OCI-LY3 (cell line): ENCODE measurements at regions not wholly inside any gene's neighbourhood (a gene's known extent, or its start where the extent isn't known, plus 50 kb on each side); places are given as distances from the start of the nearest gene placed in this dataset.

Experiments used
- H2AFZ ChIP-seq: fragments of 200-600, 300-600 bp; shearing (Covaris generic); 2 replicates; pipeline ENCODE4 v1.6.0; 2014; ENCODE audit warnings: antibody characterized with exemption, low read depth, low read length
- H3K27ac ChIP-seq: fragments of 200-600, 300-600 bp; sonication (generic); 2 replicates; pipeline ENCODE4 v1.5.1; 2014; ENCODE audit warnings: mild to moderate bottlenecking, low read length, moderate library complexity, mixed read lengths
- H3K27me3 ChIP-seq: fragments of 200-600, 300-600 bp; sonication (generic); 2 replicates; pipeline ENCODE4 v1.6.1; 2014; ENCODE audit warnings: low read depth, low read length, mixed read lengths
- H3K36me3 ChIP-seq: fragments of 200-600, 300-600 bp; sonication (generic); replicated peaks from 2 replicates; pipeline ENCODE3; 2014; ENCODE audit warnings: low read depth, low read length, mixed read lengths
- H3K4me1 ChIP-seq: fragments of 300-600, 200-600 bp; sonication (generic); 2 replicates; pipeline ENCODE4 v1.6.1; 2014; ENCODE audit warnings: low read length, mixed read lengths
- H3K4me2 ChIP-seq: fragments of 200-600, 300-600 bp; sonication (generic); 2 replicates; pipeline ENCODE4 v1.6.1; 2014; ENCODE audit warnings: low read length, mixed read lengths
- H3K4me3 ChIP-seq: fragments of 300-600, 200-600 bp; sonication (generic); 2 replicates; pipeline ENCODE4 v1.5.1; 2014; ENCODE audit warnings: antibody characterized with exemption, mild to moderate bottlenecking, low read length, moderate library complexity
- H3K79me2 ChIP-seq: fragments of 300-600, 200-600 bp; shearing (Covaris generic); 2 replicates; pipeline ENCODE4 v1.6.1; 2014; ENCODE audit warnings: mild to moderate bottlenecking, low read length, mixed read lengths
- H3K9ac ChIP-seq: fragments of 300-600, 200-600 bp; shearing (Covaris generic); 2 replicates; pipeline ENCODE4 v1.6.0; 2014; ENCODE audit warnings: mild to moderate bottlenecking, low read length, moderate library complexity
- H3K9me3 ChIP-seq: fragments of 200-600, 300-600 bp; shearing (Covaris generic); 2 replicates; pipeline ENCODE4 v1.6.1; 2014; ENCODE audit warnings: low read length, mixed read lengths; ENCODE audit not compliant: insufficient read depth
- H4K20me1 ChIP-seq: fragments of 200-600, 300-600 bp; sonication (generic); 2 replicates; pipeline ENCODE4 v1.6.1; 2016; ENCODE audit warnings: low read length, mixed read lengths; ENCODE audit not compliant: insufficient read depth
- EZH2phosphoT487 ChIP-seq: fragments of 200-600 bp; shearing (Covaris generic); IDR thresholded peaks from 2 replicates; pipeline ENCODE4 v1.6.1; 2018; ENCODE audit warnings: antibody characterized with exemption, mixed run types, low read depth
- TF ChIP-seq, protein P1 (sequence below): fragments of 200-600, 300-600 bp; sonication (generic); IDR thresholded peaks from 2 replicates; pipeline ENCODE4 v1.5.1; 2014; ENCODE audit warnings: antibody characterized with exemption, low read length, low read depth

DNA sequence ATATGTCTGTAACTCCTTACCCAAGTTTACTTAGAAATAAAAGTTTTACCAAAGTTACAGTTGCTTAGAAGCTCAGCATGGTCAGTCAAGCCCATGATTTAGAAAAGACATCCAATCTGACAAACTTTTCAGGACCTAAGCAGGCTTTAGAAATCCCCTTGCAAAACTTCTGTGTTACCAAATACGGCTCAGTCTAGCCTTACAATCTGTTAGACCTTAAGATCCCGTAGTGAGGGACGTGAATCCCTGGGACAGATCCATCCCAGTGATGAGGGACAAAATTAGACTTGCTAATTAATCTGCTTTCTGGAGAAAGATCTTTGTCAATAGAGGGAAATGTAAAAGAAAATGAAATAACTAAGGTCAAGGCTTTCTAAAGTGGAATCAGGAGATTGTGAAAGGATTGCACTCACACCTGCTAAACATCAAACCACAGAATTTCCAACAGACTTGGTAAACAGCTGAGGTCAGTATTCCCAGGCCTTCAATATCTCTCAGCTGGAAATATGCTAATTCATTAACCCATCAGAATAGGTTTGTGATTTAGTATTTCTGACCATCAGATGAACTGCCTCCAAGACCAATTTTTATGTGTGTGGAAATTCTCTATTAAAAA, 375.3 kb downstream of the DUSP10 start:
- Histone ChIP-seq H2AFZ (no peak overlapping the region), H3K27me3 (no peaks in the 10 kb centered on the region), H3K4me2 (no peak overlapping the region), H3K27ac (no peak overlapping the region), H3K36me3 (no peaks in the 10 kb centered on the region), H3K9me3 (no peaks in the 10 kb centered on the region), H3K4me1 (peaks cover under 1% of the 10 kb centered on the region; the same call in 1 of the 2 replicates), H4K20me1 (no peaks in the 10 kb centered on the region), H3K79me2 (no peaks in the 10 kb centered on the region), H3K4me3 (no peak overlapping the region), H3K9ac (no peak overlapping the region)
- TF ChIP-seq EZH2phosphoT487, result no peak
- TF ChIP-seq, protein P1, sequence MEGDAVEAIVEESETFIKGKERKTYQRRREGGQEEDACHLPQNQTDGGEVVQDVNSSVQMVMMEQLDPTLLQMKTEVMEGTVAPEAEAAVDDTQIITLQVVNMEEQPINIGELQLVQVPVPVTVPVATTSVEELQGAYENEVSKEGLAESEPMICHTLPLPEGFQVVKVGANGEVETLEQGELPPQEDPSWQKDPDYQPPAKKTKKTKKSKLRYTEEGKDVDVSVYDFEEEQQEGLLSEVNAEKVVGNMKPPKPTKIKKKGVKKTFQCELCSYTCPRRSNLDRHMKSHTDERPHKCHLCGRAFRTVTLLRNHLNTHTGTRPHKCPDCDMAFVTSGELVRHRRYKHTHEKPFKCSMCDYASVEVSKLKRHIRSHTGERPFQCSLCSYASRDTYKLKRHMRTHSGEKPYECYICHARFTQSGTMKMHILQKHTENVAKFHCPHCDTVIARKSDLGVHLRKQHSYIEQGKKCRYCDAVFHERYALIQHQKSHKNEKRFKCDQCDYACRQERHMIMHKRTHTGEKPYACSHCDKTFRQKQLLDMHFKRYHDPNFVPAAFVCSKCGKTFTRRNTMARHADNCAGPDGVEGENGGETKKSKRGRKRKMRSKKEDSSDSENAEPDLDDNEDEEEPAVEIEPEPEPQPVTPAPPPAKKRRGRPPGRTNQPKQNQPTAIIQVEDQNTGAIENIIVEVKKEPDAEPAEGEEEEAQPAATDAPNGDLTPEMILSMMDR, result no peak

DNA sequence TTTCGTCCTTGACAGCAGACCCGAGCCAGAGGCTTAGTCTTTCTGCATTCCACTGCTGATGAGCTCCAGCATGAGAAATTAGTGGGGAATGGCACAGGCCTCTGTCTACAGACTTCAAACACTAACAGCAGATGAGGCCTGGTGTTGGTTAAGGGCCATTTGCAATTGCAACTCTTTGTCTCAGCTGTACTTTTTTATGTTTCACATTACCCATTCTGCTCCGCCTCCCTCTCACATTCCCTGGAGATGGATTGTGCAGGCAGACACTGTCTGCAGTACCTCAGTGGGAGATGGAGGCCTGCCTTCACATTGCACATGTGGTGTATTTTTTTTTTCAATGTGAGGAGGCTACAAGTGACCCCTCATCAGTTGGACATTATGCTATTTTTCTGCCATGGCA, 370.2 kb downstream of the DUSP10 start:
- Histone ChIP-seq H3K79me2 (no peaks in the 10 kb centered on the region), H3K4me3 (no peak overlapping the region), H3K27ac (no peak overlapping the region)

DNA sequence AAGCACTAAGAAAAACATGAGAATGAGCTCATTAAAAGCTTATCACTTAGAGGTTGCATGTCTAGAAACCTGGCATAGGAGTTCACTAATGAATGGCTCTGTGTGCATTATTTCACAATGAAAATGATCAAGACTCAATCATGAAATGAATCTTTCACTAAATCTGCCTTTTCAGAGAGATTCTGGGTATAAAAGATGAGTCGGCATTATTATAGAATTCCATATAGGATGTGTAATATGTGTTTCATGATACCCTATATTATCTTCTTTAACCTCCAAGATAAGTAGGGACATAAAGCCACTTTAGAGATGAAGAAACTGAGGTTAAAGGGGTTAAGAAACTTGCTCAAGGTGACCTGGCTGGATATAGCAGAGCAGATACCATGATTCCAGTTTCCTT, 368.1 kb downstream of the DUSP10 start:
- no peak overlapping the region for H3K4me2 ChIP-seq
- H3K9ac ChIP-seq, result no peak overlapping the region
- TF ChIP-seq, protein P1, result no peak
- no peak for TF ChIP-seq EZH2phosphoT487
- H3K79me2 ChIP-seq, result no peaks in the 10 kb centered on the region
- no peak overlapping the region for H2AFZ ChIP-seq
- H3K4me1 ChIP-seq, result no peaks in the 10 kb centered on the region
- no peak overlapping the region for H3K27ac ChIP-seq
- H3K9me3 ChIP-seq, result no peaks in the 10 kb centered on the region
- H3K36me3 ChIP-seq, result no peaks in the 10 kb centered on the region
- peaks cover 3% of the 10 kb centered on the region; the same call in 1 of the 2 replicates for H3K27me3 ChIP-seq
- H4K20me1 ChIP-seq, result no peaks in the 10 kb centered on the region
- no peak overlapping the region for H3K4me3 ChIP-seq

More for the DNA sequence above, 370.2 kb downstream of the DUSP10 start:
- no peaks in the 10 kb centered on the region for H3K4me1 ChIP-seq
- H4K20me1 ChIP-seq, result no peaks in the 10 kb centered on the region
- no peak overlapping the region for H3K4me2 ChIP-seq
- no peaks in the 10 kb centered on the region for H3K36me3 ChIP-seq
- H3K9me3 ChIP-seq, result no peaks in the 10 kb centered on the region
- no peak overlapping the region for H3K9ac ChIP-seq
- peaks cover 3% of the 10 kb centered on the region; the same call in 1 of the 2 replicates for H3K27me3 ChIP-seq
- H2AFZ ChIP-seq, result no peak overlapping the region
- TF ChIP-seq EZH2phosphoT487, result no peak
- TF ChIP-seq, protein P1, result no peak

DNA sequence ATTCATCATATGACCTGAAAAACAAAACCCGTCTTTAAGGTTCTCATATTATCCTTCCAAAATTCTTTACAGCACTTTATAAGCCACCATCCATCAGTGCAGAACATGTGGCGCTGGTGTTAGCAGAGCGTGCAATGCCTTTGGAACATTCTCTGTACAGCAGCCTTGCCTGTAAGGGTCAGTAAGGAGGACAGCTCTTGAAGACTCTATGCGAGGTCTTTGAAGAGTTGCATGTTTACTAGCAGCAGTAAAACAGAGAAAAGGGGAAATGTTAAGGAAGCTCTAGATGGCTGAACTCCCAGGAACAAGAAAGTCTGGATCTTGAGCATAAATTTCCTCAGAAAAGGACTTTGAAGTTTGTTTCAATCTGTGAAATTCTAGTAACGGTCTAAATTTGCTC, 365.6 kb downstream of the DUSP10 start:
- H3K27ac ChIP-seq, result no peak overlapping the region
- no peaks in the 10 kb centered on the region for H3K9me3 ChIP-seq

More for the DNA sequence above, 365.6 kb downstream of the DUSP10 start:
- no peaks in the 10 kb centered on the region for H4K20me1 ChIP-seq
- H3K4me2 ChIP-seq, result no peak overlapping the region
- TF ChIP-seq, protein P1, result no peak
- TF ChIP-seq EZH2phosphoT487, result no peak
- H2AFZ ChIP-seq, result no peak overlapping the region
- H3K9ac ChIP-seq, result no peak overlapping the region
- H3K27me3 ChIP-seq, result peaks cover 14% of the 10 kb centered on the region
- H3K4me1 ChIP-seq, result no peaks in the 10 kb centered on the region
- H3K4me3 ChIP-seq, result no peak overlapping the region
- H3K36me3 ChIP-seq, result no peaks in the 10 kb centered on the region
- H3K79me2 ChIP-seq, result no peaks in the 10 kb centered on the region
